ENCODE measurements at regions not wholly inside any gene's neighbourhood (a gene's known extent, or its start where the extent isn't known, plus 50 kb on each side); places are given as distances from the start of the nearest gene placed in this dataset.
"Not testable (repeated sequence)": the region's sequence is repeated elsewhere in the genome, so short reads cannot be mapped to it uniquely, and the experiment has no call there.

DNA sequence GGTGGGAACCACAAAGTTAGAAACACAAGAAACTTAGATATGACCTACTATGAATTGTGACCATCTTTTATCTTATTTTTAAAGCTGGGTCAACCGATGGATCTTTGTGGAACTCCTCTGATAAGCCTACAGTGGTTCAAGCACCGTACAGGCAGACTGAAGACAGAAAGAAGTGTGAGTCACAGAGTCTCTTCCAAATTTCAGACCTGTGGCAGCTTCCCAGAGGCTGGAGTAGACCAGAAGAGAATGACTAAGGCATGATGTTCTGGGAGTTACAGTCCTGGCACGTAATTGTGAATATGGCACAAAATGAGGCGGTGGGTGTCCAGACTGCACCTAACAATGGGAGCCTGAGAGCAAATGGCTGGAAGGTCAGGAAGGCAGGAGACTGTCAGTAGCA is 70.0 kb downstream of the LMO4 start:
- DNase-seq (ENCODE audit: low read depth): peak; percentile 31

GRCh38 chr1:87399264-87399663 is 70.6 kb downstream of the LMO4 start:
- no peak for DNase-seq (ENCODE audit: low read depth)

DNA sequence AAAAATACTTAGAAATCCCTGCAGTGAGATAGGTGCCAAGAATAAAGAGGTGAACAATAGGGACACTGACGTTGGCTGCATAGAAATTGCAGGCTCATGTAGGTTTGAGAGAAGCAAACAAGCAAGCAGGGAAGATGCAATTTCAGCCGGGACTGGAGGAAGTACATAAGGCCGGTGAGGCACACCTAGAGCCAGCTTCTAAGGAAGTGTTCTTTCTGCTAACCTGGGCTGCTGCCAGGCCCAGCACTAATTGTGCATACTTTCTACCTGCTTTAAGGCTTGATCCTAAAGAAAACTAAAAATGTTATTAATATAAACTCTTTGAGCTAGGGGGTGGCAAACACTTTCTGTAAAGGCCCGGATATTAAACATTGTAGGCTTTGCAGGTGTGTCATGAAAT is 71.0 kb downstream of the LMO4 start:
- no peak for DNase-seq (ENCODE audit: low read depth)

- DNase-seq (ENCODE audit: low read depth): no peak
Observed at GRCh38 chr1:87400813-87401212, 72.1 kb downstream of the LMO4 start.

DNA sequence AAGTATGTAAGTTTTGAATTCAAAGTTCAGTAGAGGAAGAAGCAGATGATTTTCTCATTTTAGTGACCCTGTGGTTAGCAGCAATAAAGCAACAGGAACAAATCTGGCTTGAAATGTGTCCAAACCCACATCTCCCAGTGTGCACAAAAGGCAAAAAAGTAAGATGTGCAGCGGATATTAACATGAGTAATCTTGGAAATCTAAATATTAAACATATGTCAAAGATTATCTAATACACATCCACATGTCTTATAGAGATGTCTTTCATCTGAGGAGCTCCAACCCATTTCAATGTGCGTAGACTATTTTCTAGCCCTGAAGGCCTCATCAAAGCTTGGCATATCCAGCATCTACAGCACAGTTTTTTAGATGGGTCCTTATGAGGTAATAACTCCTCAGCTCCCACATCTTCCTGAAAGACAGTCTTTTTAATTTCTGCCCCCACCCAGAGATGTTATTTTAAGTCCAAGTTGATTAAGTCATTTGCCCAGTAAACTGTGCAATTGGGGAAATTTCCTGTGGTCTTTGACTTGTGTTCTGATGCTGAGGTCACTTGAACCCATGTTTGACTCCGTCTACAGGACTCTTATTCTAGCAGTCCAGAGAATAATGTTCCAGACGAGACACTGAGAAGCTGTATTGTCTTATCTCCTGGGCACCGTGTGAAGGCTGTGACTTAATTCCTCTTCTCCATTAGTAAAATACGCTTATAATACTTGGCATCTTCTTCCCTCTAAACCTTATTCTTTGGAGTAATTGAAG is 73.7 kb downstream of the LMO4 start:
- DNase-seq (ENCODE audit: low read depth): peak; percentile 54

DNA sequence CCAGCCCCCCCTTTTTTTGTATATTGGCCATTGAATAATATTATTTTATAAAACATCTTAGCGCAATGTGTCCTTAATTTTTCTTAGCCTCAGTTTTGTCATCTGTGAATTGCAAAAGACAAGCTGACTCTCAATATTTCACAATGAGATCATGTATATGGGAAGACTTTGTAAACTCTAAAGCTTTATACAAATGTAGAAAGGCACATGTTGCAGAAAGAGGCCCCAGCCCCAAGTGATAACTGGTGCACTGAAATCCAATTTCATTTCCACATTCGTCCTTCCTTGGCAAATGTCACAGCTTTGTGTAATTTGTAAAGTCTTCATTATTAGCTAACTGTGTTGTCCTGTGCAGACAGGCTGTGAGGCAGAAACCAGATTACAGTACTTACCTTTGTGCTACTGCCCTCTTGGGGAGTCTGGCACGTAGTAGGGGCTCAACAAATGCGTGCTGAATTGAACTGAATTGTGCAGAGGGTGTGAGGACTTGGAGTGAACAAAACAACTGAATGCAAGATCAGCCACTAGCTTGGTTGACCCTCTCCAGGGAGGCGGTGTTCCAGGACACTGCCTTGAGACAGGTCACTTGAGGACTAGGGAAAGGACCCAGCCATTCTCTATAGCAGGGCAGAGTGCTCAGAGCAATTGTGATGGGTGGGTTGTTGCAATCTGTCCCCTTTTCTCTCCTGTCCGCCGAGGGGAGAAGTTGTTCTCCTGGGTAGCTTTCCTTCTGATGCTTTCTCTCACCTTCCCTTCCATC is 74.6 kb downstream of the LMO4 start:
- no peak for DNase-seq (ENCODE audit: low read depth)

- DNase-seq (ENCODE audit: low read depth): no peak
Observed at GRCh38 chr1:87404296-87404695, 75.6 kb downstream of the LMO4 start.

- no peak for DNase-seq (ENCODE audit: low read depth)
Observed at GRCh38 chr1:87408665-87409248, 80.1 kb downstream of the LMO4 start.

DNA sequence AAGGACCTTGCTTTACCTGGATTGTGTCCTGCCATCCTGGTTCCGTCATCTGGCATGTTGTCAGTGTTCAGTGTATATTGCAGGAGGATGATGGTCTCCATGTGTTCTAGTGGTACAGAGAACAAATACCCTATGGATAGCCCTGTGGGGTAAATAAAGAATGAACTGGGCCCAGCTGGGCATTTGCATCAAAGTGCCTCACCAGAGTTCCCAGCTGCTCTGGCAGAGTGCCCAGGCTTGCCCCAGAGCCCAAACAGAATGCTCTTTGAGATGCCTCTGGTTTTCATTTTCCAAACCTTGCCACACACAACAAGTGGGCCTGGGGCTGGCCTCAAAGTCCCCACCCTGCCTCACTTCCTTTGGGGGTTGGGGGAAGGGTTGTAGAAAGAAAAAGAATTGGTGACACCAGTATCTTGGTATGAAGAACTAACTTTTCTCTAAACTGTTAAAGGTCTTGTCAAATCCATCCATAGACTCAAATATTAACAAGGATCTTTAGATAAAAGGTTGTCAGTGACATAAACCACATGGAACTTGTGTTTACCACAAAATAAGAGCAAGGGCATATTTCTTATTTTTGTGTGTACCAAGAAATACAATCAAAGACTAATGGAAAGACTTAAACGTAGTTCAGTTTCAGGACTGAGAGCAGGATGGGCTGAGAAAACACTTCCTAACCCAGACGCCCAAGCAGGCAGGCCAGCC is 82.2 kb downstream of the LMO4 start:
- peak; percentile 9 for DNase-seq (ENCODE audit: low read depth)

GRCh38 chr1:87413846-87414245 is 85.2 kb downstream of the LMO4 start:
- DNase-seq (ENCODE audit: low read depth): not testable (repeated sequence)

GRCh38 chr1:87418048-87418447 is 89.4 kb downstream of the LMO4 start:
- no peak for DNase-seq (ENCODE audit: low read depth)

DNA sequence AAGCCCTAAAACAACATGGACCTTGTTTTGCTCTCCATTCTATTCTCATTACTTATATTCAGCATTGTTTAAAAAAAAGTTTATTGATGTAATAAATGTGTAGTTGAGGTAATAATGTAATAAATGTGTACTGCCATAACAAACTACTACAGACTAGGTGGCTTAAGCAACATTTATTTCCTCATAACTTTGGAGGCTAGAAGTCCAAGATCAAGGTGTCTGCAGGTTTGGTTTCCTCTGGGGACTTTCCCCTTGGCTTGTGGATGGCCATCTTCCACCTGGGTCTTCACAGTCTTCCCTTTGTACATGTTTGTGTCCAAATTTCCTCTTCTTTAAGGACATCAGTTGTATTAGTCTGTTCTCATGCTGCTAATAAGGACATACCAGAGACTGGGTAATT is 93.1 kb downstream of the LMO4 start:
- no peak for DNase-seq (ENCODE audit: low read depth)

- no peak for DNase-seq (ENCODE audit: low read depth)
Observed at GRCh38 chr1:87424541-87424940, 95.9 kb downstream of the LMO4 start.

DNA sequence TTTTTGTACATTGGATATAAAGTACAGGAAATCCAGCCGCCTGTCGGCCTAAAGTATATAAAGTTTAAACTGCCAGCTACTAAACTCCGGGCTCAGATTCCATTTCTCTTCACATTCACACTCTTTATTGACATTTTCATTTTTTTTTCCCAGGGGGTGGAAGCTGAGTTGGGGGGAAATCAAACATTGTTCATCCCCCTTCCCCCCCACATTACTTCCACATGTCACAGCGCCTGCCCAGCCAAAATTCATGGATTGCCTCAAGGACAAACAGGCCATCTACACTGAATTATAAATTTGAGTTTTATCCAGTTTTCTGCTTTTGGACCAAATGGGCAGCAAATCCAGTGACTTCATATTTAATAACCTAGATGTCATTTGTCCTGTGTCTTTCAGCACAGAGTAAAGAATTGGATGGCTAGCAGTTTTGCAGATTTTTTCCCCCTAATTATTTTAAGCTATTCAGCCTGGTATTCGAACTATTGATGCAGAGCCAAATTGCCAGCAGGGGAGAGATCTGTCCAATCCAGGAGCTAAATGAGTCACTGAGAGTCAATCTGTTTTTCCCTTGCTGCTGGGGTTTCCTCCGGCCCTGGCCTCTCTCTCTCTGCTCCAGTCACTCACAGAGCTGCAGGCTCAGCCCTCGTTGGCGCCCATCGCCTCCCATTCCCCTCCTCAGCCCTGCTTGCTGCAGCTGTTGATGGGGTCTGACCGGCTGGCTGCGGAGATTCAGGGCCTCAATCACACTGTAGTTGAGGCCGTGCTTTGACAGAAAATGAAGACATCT is 98.0 kb downstream of the LMO4 start:
- peak; percentile 48 for DNase-seq (ENCODE audit: low read depth)

- no peak for DNase-seq (ENCODE audit: low read depth)
Observed at GRCh38 chr1:87428367-87428766, 99.7 kb downstream of the LMO4 start.

GRCh38 chr1:87428883-87429282 is 100.2 kb downstream of the LMO4 start:
- DNase-seq (ENCODE audit: low read depth): no peak

- DNase-seq (ENCODE audit: low read depth): no peak
Observed at GRCh38 chr1:87432685-87433084, 104.0 kb downstream of the LMO4 start.

DNA sequence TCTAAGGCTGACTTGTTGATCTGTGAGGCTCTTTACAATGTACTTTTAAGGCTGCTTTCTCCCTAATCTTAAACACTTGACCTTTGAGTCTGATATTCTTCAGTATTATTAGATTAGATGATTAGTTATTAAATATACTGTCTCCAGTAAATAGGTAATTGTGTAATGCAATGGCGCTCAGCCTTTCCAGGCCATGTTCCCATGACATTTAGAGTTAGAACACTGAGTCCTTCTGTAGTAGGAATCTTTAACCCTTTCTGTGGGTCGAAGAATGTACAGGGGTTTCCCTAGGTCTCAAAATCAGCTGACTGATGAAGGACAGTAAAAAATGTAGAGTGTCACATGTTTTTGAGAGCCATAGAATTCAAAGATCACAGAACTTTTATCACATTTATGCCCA is 104.4 kb downstream of the LMO4 start:
- not testable (repeated sequence) for DNase-seq (ENCODE audit: low read depth)

DNA sequence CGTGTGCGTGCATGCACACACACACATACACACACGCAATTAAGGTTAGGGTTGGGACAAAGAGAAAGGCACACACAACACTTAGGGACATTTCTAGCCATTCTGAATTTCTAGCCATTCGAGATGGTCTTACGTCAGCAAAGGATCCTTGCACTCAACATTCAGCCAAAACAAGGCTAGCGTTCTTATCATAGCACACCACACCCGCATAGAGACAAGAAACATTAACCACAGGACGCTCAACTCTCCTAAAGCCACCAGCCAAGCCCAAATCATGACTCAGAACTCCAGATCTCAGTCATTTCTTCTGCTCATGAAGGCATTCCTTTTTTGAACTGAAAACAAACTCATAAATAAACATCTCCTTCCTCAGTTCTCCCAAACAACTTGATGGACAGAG is 106.8 kb downstream of the LMO4 start:
- DNase-seq (ENCODE audit: low read depth): no peak

- not testable (repeated sequence) for DNase-seq (ENCODE audit: low read depth)
Observed at GRCh38 chr1:87436115-87436514, 107.4 kb downstream of the LMO4 start.

- no peak for DNase-seq (ENCODE audit: low read depth)
Observed at GRCh38 chr1:87436534-87436933, 107.9 kb downstream of the LMO4 start.
